OCI-LY7 (cell line): ENCODE measurements at regions not wholly inside any gene's neighbourhood (a gene's known extent, or its start where the extent isn't known, plus 50 kb on each side); places are given as distances from the start of the nearest gene placed in this dataset.

Experiments
- EZH2phosphoT487 ChIP-seq: fragments of 200-600 bp; sonication (generic); IDR thresholded peaks from 2 replicates; pipeline ENCODE4 v1.6.1; 2018; ENCODE audit warnings: low read depth, borderline replicate concordance, mild to moderate bottlenecking, mixed run types, antibody characterized with exemption, low read length, moderate library complexity, mixed read lengths
- TF ChIP-seq, protein P1 (sequence below): fragments of 200-600 bp; sonication (generic); conservative IDR thresholded peaks from 2 replicates; pipeline ENCODE4 v1.5.1; 2014; ENCODE audit warnings: mild to moderate bottlenecking, antibody characterized with exemption, low read length, moderate library complexity, mixed read lengths

DNA sequence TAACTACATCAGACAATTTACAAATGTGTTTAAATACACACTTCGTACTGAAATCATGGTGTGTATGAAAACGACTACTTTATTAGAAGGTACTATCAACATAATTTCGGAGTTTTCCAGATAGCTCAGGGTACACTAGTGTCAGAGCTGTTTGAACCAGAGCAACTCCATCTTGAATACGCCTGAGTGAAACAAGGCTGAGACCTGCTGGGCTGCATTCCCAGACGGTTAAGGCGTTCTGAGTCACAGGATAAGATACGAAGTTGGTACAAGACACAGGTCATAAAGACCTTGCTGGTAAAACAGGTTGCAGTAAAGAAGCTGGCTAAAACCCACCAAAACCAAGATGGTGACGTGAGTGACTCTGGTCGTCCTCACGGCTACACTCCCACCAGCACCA lies 167.6 kb downstream of the THBS2 start:
- TF ChIP-seq, protein P1, sequence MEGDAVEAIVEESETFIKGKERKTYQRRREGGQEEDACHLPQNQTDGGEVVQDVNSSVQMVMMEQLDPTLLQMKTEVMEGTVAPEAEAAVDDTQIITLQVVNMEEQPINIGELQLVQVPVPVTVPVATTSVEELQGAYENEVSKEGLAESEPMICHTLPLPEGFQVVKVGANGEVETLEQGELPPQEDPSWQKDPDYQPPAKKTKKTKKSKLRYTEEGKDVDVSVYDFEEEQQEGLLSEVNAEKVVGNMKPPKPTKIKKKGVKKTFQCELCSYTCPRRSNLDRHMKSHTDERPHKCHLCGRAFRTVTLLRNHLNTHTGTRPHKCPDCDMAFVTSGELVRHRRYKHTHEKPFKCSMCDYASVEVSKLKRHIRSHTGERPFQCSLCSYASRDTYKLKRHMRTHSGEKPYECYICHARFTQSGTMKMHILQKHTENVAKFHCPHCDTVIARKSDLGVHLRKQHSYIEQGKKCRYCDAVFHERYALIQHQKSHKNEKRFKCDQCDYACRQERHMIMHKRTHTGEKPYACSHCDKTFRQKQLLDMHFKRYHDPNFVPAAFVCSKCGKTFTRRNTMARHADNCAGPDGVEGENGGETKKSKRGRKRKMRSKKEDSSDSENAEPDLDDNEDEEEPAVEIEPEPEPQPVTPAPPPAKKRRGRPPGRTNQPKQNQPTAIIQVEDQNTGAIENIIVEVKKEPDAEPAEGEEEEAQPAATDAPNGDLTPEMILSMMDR: no peak
- no peak for TF ChIP-seq EZH2phosphoT487
